ENCODE measurements at regions not wholly inside any gene's neighbourhood (a gene's known extent, or its start where the extent isn't known, plus 50 kb on each side); places are given as distances from the start of the nearest gene placed in this dataset.

DNA sequence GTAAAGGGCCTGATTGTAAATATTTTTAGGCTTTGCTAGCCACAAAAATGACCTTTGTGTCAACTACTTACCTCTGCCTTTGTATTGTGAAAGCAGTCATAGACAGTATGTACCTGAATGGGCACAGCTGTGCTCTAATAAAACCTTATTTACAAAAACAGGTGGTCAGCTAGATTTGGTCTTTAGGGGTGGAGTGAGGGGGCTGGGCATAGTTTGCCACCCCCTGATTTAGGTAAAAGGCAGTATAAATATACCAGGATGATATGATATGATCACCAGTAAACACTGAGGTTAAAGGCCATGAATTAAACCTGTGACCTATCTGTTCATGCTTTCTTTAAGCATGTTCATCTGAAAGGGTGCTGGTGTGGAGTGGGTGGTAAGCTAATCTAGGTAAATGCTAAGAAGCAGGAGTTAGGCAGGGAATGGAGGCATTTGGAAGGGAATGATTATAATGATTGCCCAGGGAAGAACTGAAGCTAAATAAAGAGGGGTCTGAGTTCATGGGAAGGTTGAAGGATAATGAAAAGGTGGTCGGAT lies 77.1 kb upstream of the BCAT1 start:
- CTCF ChIA-PET, result interaction anchor here (1.0 kb wide), 1 partner anchor 35 kb away, joined by 3 read pairs; no protein-coding TSS in a partner anchor

More for the DNA sequence above, 77.1 kb upstream of the BCAT1 start:
- POLR2A ChIA-PET, result no interaction called here
- Histone ChIP-seq H3K4me3 (ENCODE audit: low read depth, low read length) (no peak overlapping the region), H3K4me1 (ENCODE audit: control insufficient read depth, insufficient read depth, low read length) (no peaks in the 10 kb centered on the region), H3K9me3 (ENCODE audit: control insufficient read depth, insufficient read depth, low read depth, low read length) (no peaks in the 10 kb centered on the region), H3K36me3 (ENCODE audit: control insufficient read depth in 2 of 2, insufficient read depth in 1 of 2, low read length in 2 of 2) (no peaks in the 10 kb centered on the region), H3K27ac (ENCODE audit: extremely low read depth, low read depth, low read length) (no peak overlapping the region)
- TF ChIP-seq ZNF10 (tag by site-specific recombination; IDR thresholded peaks at IDR 0.05), result no peak
- TF ChIP-seq ZNF121 (tag by site-specific recombination; IDR thresholded peaks at IDR 0.05), result no peak
- no peak for TF ChIP-seq PATZ1 (tag by site-specific recombination; IDR thresholded peaks at IDR 0.05)
- TF ChIP-seq ZNF639 (tag by site-specific recombination; IDR thresholded peaks at IDR 0.05), result no peak
- TF ChIP-seq, protein P1, sequence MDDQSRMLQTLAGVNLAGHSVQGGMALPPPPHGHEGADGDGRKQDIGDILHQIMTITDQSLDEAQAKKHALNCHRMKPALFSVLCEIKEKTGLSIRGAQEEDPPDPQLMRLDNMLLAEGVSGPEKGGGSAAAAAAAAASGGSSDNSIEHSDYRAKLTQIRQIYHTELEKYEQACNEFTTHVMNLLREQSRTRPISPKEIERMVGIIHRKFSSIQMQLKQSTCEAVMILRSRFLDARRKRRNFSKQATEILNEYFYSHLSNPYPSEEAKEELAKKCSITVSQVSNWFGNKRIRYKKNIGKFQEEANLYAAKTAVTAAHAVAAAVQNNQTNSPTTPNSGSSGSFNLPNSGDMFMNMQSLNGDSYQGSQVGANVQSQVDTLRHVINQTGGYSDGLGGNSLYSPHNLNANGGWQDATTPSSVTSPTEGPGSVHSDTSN (CRISPR knock-in tag; IDR thresholded peaks at IDR 0.05), result no peak
- no peak for TF ChIP-seq ZNF133 (tag by site-specific recombination; IDR thresholded peaks at IDR 0.05)
- TF ChIP-seq ZNF518A (tag by site-specific recombination; conservative IDR thresholded peaks at IDR 0.05; ENCODE audit: low read depth), result no peak
- no peak for TF ChIP-seq ZNF140 (tag by site-specific recombination; IDR thresholded peaks at IDR 0.05)
- TF ChIP-seq ZBTB1 (tag by site-specific recombination; IDR thresholded peaks at IDR 0.05), result no peak
- TF ChIP-seq ZNF560 (tag by site-specific recombination; IDR thresholded peaks at IDR 0.05; ENCODE audit: borderline replicate concordance), result no peak
- no peak for TF ChIP-seq ZNF16 (tag by site-specific recombination; IDR thresholded peaks at IDR 0.05; ENCODE audit: low read depth)

Measured in HEK293 (cell line).